Endodermal cell (in vitro differentiated cells): ENCODE measurements at regions not wholly inside any gene's neighbourhood (a gene's known extent, or its start where the extent isn't known, plus 50 kb on each side); places are given as distances from the start of the nearest gene placed in this dataset.

ENCODE experiments used
- DNase-seq: peaks from one replicate; pipeline ENCODE4 v3.0.0-alpha.2; 2017
- H3K27ac ChIP-seq: 2 replicates; pipeline ENCODE4 v1.5.1; 2013; ENCODE audit warnings: mild to moderate bottlenecking, low read depth, low read length, moderate library complexity
- H3K27me3 ChIP-seq: 2 replicates; pipeline ENCODE4 v1.6.1; 2013; ENCODE audit warnings: mild to moderate bottlenecking, low read length, moderate library complexity; ENCODE audit not compliant: insufficient read depth, control insufficient read depth, poor library complexity, severe bottlenecking
- H3K36me3 ChIP-seq: 2 replicates; pipeline ENCODE4 v1.7.0; 2013; ENCODE audit warnings: mild to moderate bottlenecking, low read length, moderate library complexity; ENCODE audit not compliant: control insufficient read depth, insufficient read depth
- H3K4me1 ChIP-seq: one replicate; pipeline ENCODE4 v1.7.0; 2013; ENCODE audit warnings: low read length; ENCODE audit not compliant: control insufficient read depth, insufficient read depth
- H3K4me3 ChIP-seq: 2 replicates; pipeline ENCODE4 v1.5.1; 2013; ENCODE audit warnings: mild to moderate bottlenecking, low read length, moderate library complexity
- H3K9ac ChIP-seq: 2 replicates; pipeline ENCODE4 v1.6.1; 2013; ENCODE audit warnings: mild to moderate bottlenecking, low read length, moderate library complexity; ENCODE audit not compliant: poor library complexity, severe bottlenecking; ENCODE audit errors: extremely low read depth
- H3K9me3 ChIP-seq: 2 replicates; pipeline ENCODE4 v1.6.1; 2013; ENCODE audit warnings: mild to moderate bottlenecking, low read length, moderate library complexity; ENCODE audit not compliant: control insufficient read depth
- H3K27ac Mint-ChIP-seq: 2 replicates; pipeline ENCODE4 v1.8.0; 2020; ENCODE audit warnings: mixed read lengths
- H3K27me3 Mint-ChIP-seq: 2 replicates; pipeline ENCODE4 v1.8.0; 2021; ENCODE audit warnings: mild to moderate bottlenecking, mixed read lengths; ENCODE audit not compliant: insufficient read depth
- H3K36me3 Mint-ChIP-seq: 2 replicates; pipeline ENCODE4 v1.8.0; 2020; ENCODE audit warnings: low read depth, mixed read lengths
- H3K4me1 Mint-ChIP-seq: 2 replicates; pipeline ENCODE4 v1.8.0; 2020; ENCODE audit warnings: mixed read lengths
- H3K4me3 Mint-ChIP-seq: 2 replicates; pipeline ENCODE4 v1.8.0; 2020; ENCODE audit warnings: mild to moderate bottlenecking, moderate library complexity, mixed read lengths
- H3K9me3 Mint-ChIP-seq: 2 replicates; pipeline ENCODE4 v1.8.0; 2020; ENCODE audit warnings: mild to moderate bottlenecking, mixed read lengths
- WGBS, 2 experiments: methylation state at CpG; one replicate each; pipeline versions ENCODE4 v1.1.5 to v1.1.7; 2013; ENCODE audit warnings: missing lambda C conversion rate in 2 of 2, mixed read lengths in 1 of 2; ENCODE audit not compliant: insufficient coverage in 1 of 2, insufficient read length in 1 of 2; 5-methylcytosine and 5-hydroxymethylcytosine counted together
- TF ChIP-seq, protein P1 (sequence below): fragments of 200-600 bp; sonication (generic); conservative IDR thresholded peaks from 2 replicates; pipeline ENCODE4 v1.5.0; 2021; ENCODE audit warnings: antibody characterized with exemption, mild to moderate bottlenecking

DNA sequence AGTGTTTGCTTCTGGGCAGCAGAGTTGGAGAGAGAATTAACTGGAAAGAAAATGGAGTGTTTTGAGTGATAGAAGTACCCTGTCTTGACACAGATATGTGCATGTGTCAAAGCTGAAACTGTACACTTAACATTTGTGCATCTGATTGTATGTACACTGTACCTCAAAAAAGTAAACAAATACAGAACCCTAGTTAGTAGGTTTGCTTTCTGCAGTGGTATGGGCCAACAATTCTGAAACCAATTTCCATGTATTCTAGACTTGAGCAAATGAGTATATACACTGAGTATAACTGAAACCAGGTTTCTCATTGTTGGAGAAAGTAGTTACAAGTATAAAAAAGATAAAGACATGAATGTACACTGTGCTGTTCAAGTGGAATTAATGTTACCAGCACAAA, 52.4 kb downstream of the ELAPOR2 start:
- no peak overlapping the region for H3K27ac ChIP-seq
- no peak for DNase-seq
- H3K9me3 ChIP-seq = no peaks in the 10 kb centered on the region
- H3K36me3 ChIP-seq = no peaks in the 10 kb centered on the region
- H3K4me3 ChIP-seq = no peak overlapping the region
- no peaks in the 10 kb centered on the region for H3K36me3 Mint-ChIP-seq
- H3K4me1 ChIP-seq = peaks cover 18% of the 10 kb centered on the region
- peaks cover 29% of the 10 kb centered on the region for H3K4me1 Mint-ChIP-seq
- TF ChIP-seq, protein P1, sequence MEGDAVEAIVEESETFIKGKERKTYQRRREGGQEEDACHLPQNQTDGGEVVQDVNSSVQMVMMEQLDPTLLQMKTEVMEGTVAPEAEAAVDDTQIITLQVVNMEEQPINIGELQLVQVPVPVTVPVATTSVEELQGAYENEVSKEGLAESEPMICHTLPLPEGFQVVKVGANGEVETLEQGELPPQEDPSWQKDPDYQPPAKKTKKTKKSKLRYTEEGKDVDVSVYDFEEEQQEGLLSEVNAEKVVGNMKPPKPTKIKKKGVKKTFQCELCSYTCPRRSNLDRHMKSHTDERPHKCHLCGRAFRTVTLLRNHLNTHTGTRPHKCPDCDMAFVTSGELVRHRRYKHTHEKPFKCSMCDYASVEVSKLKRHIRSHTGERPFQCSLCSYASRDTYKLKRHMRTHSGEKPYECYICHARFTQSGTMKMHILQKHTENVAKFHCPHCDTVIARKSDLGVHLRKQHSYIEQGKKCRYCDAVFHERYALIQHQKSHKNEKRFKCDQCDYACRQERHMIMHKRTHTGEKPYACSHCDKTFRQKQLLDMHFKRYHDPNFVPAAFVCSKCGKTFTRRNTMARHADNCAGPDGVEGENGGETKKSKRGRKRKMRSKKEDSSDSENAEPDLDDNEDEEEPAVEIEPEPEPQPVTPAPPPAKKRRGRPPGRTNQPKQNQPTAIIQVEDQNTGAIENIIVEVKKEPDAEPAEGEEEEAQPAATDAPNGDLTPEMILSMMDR = no peak
- H3K9me3 Mint-ChIP-seq = no peaks in the 10 kb centered on the region
- no peaks in the 10 kb centered on the region for H3K27me3 ChIP-seq
- H3K4me3 Mint-ChIP-seq = no peak overlapping the region
- H3K27ac Mint-ChIP-seq = no peak overlapping the region
- no peaks in the 10 kb centered on the region for H3K27me3 Mint-ChIP-seq
- H3K9ac ChIP-seq = no peak overlapping the region

DNA sequence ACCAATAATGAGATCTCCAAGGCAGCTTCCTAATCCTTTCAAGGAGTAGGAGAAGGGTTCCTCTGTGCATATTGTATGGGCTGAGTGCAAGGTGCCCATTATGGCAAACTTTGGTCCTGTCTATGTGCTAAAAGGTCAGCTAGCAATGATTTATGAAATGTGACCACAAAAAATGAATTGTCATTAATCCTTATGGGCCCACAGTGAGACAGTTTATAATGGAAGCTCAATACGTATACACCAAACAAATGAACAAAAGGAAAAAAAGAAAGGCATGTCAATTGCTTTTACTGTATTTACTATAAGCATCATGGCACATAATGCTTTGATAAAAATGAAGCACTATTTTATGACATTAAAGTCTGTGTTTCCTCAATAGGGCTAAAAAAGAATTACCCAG, 54.5 kb downstream of the ELAPOR2 start:
- Histone ChIP-seq H3K4me3 (no peak overlapping the region), H3K27me3 (no peaks in the 10 kb centered on the region), H3K27ac (peak overlapping the region; percentile 91), H3K9ac (no peak overlapping the region), H3K4me1 (peaks cover 18% of the 10 kb centered on the region), H3K36me3 (no peaks in the 10 kb centered on the region), H3K9me3 (no peaks in the 10 kb centered on the region)
- TF ChIP-seq, protein P1 = no peak
- no peak overlapping the region for H3K27ac Mint-ChIP-seq
- no peaks in the 10 kb centered on the region for H3K9me3 Mint-ChIP-seq
- no peaks in the 10 kb centered on the region for H3K36me3 Mint-ChIP-seq
- 100% methylated on average over 1 of the region's 1 CpG; no CpG with 5 or more reads in 1 of the 2 experiments for WGBS, 2 experiments
- DNase-seq = no peak
- H3K4me3 Mint-ChIP-seq = no peak overlapping the region
- peaks cover 47% of the 10 kb centered on the region for H3K4me1 Mint-ChIP-seq
- no peaks in the 10 kb centered on the region for H3K27me3 Mint-ChIP-seq

DNA sequence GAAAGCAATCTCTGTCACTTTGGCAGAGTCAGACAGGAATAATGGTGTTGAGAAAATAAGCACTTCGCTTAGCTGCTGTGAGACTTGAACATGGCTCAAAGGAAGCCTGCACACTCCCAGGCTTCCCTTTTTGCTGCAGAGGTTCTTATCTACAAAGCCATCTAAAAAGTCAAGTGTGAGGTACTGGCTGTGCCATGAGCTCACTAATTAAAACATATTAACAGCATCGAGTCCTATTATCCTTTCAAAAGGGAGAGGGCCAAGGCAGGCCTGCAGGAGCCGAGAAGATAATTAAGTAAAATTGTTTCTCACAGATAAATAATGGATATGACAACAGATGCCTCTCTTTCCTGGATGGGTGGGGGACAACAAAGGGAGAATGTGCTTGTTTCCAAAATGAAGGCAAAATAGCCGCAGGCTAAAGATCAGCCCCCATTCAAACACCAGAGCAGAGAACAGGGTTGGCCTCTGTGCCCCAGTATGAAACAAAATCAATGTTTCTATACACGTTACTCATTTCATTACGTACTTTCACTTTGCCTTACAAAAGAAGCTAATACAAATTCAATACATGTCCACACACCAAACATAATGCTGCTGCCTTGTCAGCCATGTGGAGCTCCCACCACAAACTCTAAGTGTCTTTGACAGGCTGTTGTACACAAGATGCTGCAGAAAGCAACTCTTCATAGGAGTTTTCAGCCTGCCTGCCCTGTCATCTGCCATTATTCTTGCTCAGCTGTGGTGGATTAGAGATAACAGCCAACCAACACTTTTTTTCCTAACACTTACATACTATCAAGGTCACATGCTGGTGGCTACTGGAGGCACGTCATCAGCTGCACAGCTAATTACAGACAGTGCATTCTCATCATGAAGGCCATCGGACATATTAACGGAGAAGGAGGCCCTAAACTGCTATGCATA, 55.3 kb downstream of the ELAPOR2 start:
- no peaks in the 10 kb centered on the region for H3K9me3 Mint-ChIP-seq
- peak overlapping the region; percentile 91 for H3K27ac ChIP-seq
- H3K36me3 Mint-ChIP-seq = no peaks in the 10 kb centered on the region
- H3K27me3 Mint-ChIP-seq = no peaks in the 10 kb centered on the region
- TF ChIP-seq, protein P1 = no peak
- no peaks in the 10 kb centered on the region for H3K27me3 ChIP-seq
- no peak overlapping the region for H3K4me3 ChIP-seq
- H3K4me1 ChIP-seq = peaks cover 18% of the 10 kb centered on the region
- no peaks in the 10 kb centered on the region for H3K36me3 ChIP-seq
- H3K9ac ChIP-seq = no peak overlapping the region
- H3K4me3 Mint-ChIP-seq = no peak overlapping the region
- H3K4me1 Mint-ChIP-seq = peaks cover 47% of the 10 kb centered on the region
- H3K27ac Mint-ChIP-seq = peak overlapping the region; percentile 16
- no peaks in the 10 kb centered on the region for H3K9me3 ChIP-seq
- DNase-seq = no peak
- WGBS, 2 experiments = 88 to 95% methylated on average over 2 to 9 of the region's 9 CpGs
